HG03575 (cell line): ENCODE measurements at regions not wholly inside any gene's neighbourhood (a gene's known extent, or its start where the extent isn't known, plus 50 kb on each side); places are given as distances from the start of the nearest gene placed in this dataset.
"Not testable (repeated sequence)": the region's sequence is repeated elsewhere in the genome, so short reads cannot be mapped to it uniquely, and the experiment has no call there.

ENCODE experiments used
- ATAC-seq: cut with Tn5 transposase; IDR thresholded peaks from one replicate; pipeline ENCODE4 v1.9.1; 2021; ENCODE audit not compliant: unreplicated experiment, insufficient number of reproducible peaks, low FRiP score; ENCODE audit errors: extremely low read depth

DNA sequence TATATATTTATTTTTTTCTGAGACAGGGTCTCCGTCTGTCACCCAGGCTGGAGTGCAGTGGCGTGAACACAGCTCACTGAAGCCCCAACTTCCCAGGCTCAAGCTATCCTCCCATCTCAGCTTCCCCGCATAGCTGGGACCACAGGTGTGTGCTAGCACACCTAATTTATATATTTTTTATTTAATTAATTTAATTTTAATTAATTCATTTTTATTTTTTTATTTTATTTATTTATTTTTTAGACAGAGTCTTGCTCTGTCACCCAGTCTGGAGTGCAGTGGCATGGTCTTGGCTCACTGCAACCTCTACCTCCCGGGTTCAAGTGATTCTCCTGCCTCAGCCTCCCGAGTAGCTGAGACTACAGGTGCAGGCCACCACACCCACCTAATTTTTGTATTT is 86.9 kb upstream of the CLINT1 start:
- not testable (repeated sequence) for ATAC-seq

- ATAC-seq: no peak
These were observed 86.0 kb upstream of the CLINT1 start for GRCh38 chr5:157944938-157945337.

- ATAC-seq: no peak
These were observed 85.2 kb upstream of the CLINT1 start for GRCh38 chr5:157944077-157944633.

- ATAC-seq: no peak
These were observed 83.7 kb upstream of the CLINT1 start for GRCh38 chr5:157942595-157942994.

GRCh38 chr5:157941616-157942015 is 82.7 kb upstream of the CLINT1 start:
- no peak for ATAC-seq

DNA sequence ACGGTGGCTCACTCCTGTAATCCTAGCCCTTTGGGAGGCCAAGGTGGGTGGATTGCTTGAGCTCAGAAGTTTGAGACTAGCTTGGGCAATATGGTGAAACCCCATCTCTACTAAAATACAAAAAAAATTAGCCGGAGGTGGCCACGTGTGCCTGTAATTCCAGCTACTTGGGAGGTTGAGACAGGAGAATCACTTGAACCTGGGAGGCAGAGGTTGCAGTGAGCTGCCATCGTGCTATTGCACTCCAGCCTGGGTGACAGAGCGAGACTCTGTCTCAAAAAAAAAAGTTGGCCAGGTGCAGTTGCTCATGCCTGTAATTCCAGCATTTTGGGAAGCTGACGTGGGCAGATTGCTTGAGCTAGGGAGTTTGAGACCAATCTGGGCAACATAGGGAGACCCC is 79.2 kb upstream of the CLINT1 start:
- ATAC-seq: not testable (repeated sequence)

GRCh38 chr5:157936776-157937501 is 78.0 kb upstream of the CLINT1 start:
- not testable (repeated sequence) for ATAC-seq

DNA sequence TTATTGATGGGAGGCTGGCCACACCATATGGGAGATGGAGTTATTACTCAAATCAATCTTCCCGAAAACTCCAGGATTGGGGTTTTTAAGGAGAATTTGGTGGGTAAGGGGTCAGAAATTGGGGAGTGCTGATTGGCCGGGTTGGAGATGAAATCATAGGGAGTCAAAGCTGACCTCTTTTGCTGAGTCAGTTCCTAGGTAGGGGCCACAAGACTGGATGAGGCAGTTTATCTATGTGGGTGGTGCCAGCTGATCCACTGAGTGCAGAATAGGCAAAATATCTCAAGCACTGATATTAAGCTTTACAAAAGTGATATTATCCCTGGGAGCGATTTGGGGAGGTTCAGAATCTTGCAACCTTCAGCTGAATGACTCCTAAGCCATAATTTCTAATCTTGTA is 75.7 kb upstream of the CLINT1 start:
- ATAC-seq: no peak

GRCh38 chr5:157933005-157933404 is 74.1 kb upstream of the CLINT1 start:
- ATAC-seq: no peak

DNA sequence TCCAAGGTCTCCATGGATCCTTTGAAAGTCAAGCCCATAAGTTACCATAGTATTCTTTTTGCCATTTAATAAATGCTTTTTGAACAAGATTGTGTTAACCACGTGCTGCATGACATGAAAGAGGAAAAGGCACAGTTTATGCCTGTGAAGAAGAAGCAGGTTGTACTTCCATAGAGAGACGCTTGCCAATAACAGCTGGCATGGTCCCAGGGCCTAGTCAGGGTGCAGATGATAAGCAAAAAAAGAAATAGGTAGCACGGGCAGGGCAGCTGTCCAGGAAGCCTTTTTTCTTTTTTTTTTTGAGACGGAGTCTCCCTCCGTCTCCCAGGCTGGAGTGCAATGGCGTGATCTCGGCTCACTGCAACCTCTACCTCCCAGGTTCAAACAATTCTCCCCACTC is 71.8 kb upstream of the CLINT1 start:
- no peak for ATAC-seq

- ATAC-seq: no peak
These were observed 68.0 kb upstream of the CLINT1 start for GRCh38 chr5:157926977-157927376.

GRCh38 chr5:157925786-157926671 is 67.1 kb upstream of the CLINT1 start:
- no peak for ATAC-seq

GRCh38 chr5:157924931-157925729 is 66.2 kb upstream of the CLINT1 start:
- ATAC-seq: no peak

- no peak for ATAC-seq
These were observed 65.5 kb upstream of the CLINT1 start for GRCh38 chr5:157924490-157924889.

- no peak for ATAC-seq
These were observed 64.8 kb upstream of the CLINT1 start for GRCh38 chr5:157923765-157924164.

DNA sequence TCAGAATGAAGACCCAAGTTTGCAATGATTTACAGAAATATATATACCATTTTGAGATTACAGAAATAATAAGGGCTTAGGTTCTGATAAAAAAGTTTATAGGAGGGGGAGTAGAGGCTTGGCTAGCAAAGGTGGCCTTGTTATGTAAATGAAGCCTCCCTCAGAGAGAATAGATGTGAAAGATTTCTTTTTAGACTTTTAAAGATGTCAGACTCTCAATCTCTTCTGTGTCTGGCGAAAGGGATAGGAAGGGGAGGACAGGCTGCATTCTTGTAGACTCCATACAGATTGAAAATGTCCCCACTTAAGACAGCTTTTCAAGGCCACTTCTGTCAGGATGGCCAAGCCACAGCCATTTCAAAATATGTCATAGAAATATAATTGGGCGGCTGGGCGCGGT is 63.1 kb upstream of the CLINT1 start:
- no peak for ATAC-seq

- no peak for ATAC-seq
These were observed 61.9 kb upstream of the CLINT1 start for GRCh38 chr5:157920828-157921170.

GRCh38 chr5:157918811-157919742 is 60.1 kb upstream of the CLINT1 start:
- ATAC-seq: no peak
